GM12878 (cell line): ENCODE measurements at regions not wholly inside any gene's neighbourhood (a gene's known extent, or its start where the extent isn't known, plus 50 kb on each side); places are given as distances from the start of the nearest gene placed in this dataset.

Experiments
- ATAC-seq: fragments of 200-7000 bp; cut with Tn5 transposase; 3 replicates; pipeline ENCODE4 v1.9.1; 2020; ENCODE audit warnings: mild to moderate bottlenecking, moderate library complexity
- BruUV-seq: library from RNA; stranded (reverse); fragments of 400-500 nt; replicated peaks from 2 replicates; lab custom pipeline; 2021; lab: Mats Ljungman, UMichigan
- CTCF ChIA-PET: fragments of 300-600 bp; sonication (Branson Sonifier 250); formaldehyde crosslinking; extraction: SDS; loops from one replicate; lab custom pipeline; 2021; ENCODE audit warnings: inconsistent platforms; lab: Yijun Ruan, JAX
- POLR2A ChIA-PET: fragments of 350-600 bp; formaldehyde crosslinking; extraction: SDS; loops from one replicate; lab custom pipeline; 2021; ENCODE audit warnings: inconsistent platforms; lab: Charles Lee
- RAD21 ChIA-PET: fragments of 300-600 bp; sonication (Branson Sonifier 250); formaldehyde crosslinking; loops from one replicate; lab custom pipeline; 2023; ENCODE audit warnings: antibody characterized with exemption; ENCODE audit not compliant: unreplicated experiment; lab: Charles Lee
- SMC1A ChIA-PET: fragments of 300-600 bp; sonication (Branson Sonifier 250); formaldehyde crosslinking; loops from one replicate; lab custom pipeline; 2023; ENCODE audit not compliant: unreplicated experiment, uncharacterized antibody; lab: Charles Lee
- DNase-seq: peaks from one replicate; pipeline ENCODE4 v3.0.0-alpha.2; 2011; ENCODE audit warnings: low read depth, low spot score
- FAIRE-seq: peaks from 3 replicates; lab custom pipeline; 2011; peaks lifted over from hg19 to GRCh38; lab: Jason Lieb, UNC
- H2AFZ ChIP-seq: 2 replicates; pipeline ENCODE4 v1.6.0; 2011; ENCODE audit warnings: low read depth, low read length, control low read depth; ENCODE audit not compliant: control insufficient read depth
- H3K27ac ChIP-seq: 2 replicates; pipeline ENCODE4 v1.5.1; 2011; ENCODE audit warnings: control low read depth; ENCODE audit not compliant: control insufficient read depth, insufficient read depth
- H3K27me3 ChIP-seq, 2 experiments: replicated peaks in 1 of 2; 2 replicates each; pipeline versions ENCODE4 v1.6.0 to v1.6.1; 2011; ENCODE audit warnings: low read length in 1 of 2; ENCODE audit not compliant: control insufficient read depth in 2 of 2, insufficient read depth in 2 of 2
- H3K36me3 ChIP-seq, 2 experiments: 2 replicates each; pipeline ENCODE4 v1.5.1; 2011; ENCODE audit warnings: low read length in 1 of 2; ENCODE audit not compliant: control insufficient read depth in 2 of 2, insufficient read depth in 2 of 2
- H3K4me1 ChIP-seq: 2 replicates; pipeline ENCODE4 v1.6.1; 2011; ENCODE audit warnings: mild to moderate bottlenecking, low read length, moderate library complexity, mixed read lengths; ENCODE audit not compliant: control insufficient read depth, insufficient read depth
- H3K4me2 ChIP-seq: 2 replicates; pipeline ENCODE4 v1.6.0; 2011; ENCODE audit warnings: control low read depth; ENCODE audit not compliant: control insufficient read depth, insufficient read depth
- H3K4me3 ChIP-seq: fragments of 200-600 bp; sonication (generic); 2 replicates; pipeline ENCODE4 v1.5.1; 2016
- H3K79me2 ChIP-seq: 2 replicates; pipeline ENCODE4 v1.6.0; 2011; ENCODE audit warnings: low read length; ENCODE audit not compliant: control insufficient read depth, insufficient read depth
- H3K9ac ChIP-seq: 2 replicates; pipeline ENCODE4 v1.8.0; 2011; ENCODE audit warnings: low read length, control low read depth, mixed read lengths; ENCODE audit not compliant: control insufficient read depth, insufficient read depth
- H3K9me3 ChIP-seq: replicated peaks from 3 replicates; pipeline ENCODE4 v1.5.1; 2011; ENCODE audit warnings: mild to moderate bottlenecking, low read length; ENCODE audit not compliant: control insufficient read depth, insufficient read depth
- H4K20me1 ChIP-seq: 2 replicates; pipeline ENCODE4 v1.6.0; 2011; ENCODE audit not compliant: control insufficient read depth, insufficient read depth
- CBX5 ChIP-seq: sonication (generic); IDR thresholded peaks from 2 replicates; pipeline ENCODE4 v1.6.1; 2016; ENCODE audit warnings: low read depth, moderate library complexity, mild to moderate bottlenecking, inconsistent platforms
- CREM ChIP-seq: IDR thresholded peaks from 2 replicates; pipeline ENCODE4 v1.6.1; 2014; ENCODE audit warnings: antibody characterized with exemption, low read depth
- NRF1 ChIP-seq: conservative IDR thresholded peaks from 2 replicates; pipeline ENCODE4 v1.6.1; 2011; ENCODE audit warnings: mild to moderate bottlenecking, low read depth, low read length, improper control_type of control experiment
- POLR2A ChIP-seq: IDR thresholded peaks from 2 replicates; pipeline ENCODE4 v1.6.1; 2011; ENCODE audit warnings: low read depth, mild to moderate bottlenecking, low read length
- WRNIP1 ChIP-seq: IDR thresholded peaks from 2 replicates; pipeline ENCODE4 v1.6.1; 2011; ENCODE audit warnings: low read depth, low read length, improper control_type of control experiment, borderline replicate concordance
- ZZZ3 ChIP-seq: IDR thresholded peaks from 2 replicates; pipeline ENCODE4 v1.6.1; 2011; ENCODE audit warnings: low read depth; ENCODE audit not compliant: control insufficient read depth, insufficient read length
- whole genome bisulfite sequencing: methylation state at CpG from one replicate; pipeline ENCODE4 v1.1.6; 2016; ENCODE audit warnings: low lambda C conversion rate; ENCODE audit not compliant: insufficient replicate concordance, insufficient coverage; ENCODE audit errors: missing lambda C conversion rate; 5-methylcytosine and 5-hydroxymethylcytosine counted together
- in situ Hi-C: fragments of 300-500 bp; cut with MboI; formaldehyde crosslinking; loops from 9 replicates; pipeline ENCODE4 v1.14.3; 2018; ENCODE audit warnings: mixed read lengths
- intact Hi-C: fragments of 100-400 bp; cut with micrococcal nuclease; formaldehyde crosslinking; loops from one replicate; pipeline ENCODE4 v1.14.2; 2022; ENCODE audit not compliant: unreplicated experiment
- TF ChIP-seq, protein P1 (sequence below): fragments of 450-650 bp; IDR thresholded peaks from 2 replicates; pipeline ENCODE4 v1.6.1; 2017; ENCODE audit warnings: mild to moderate bottlenecking
- TF ChIP-seq, protein P2 (sequence below): fragments of 450-650 bp; IDR thresholded peaks from 2 replicates; pipeline ENCODE4 v1.6.1; 2017; ENCODE audit warnings: antibody characterized with exemption, mild to moderate bottlenecking, moderate library complexity
- TF ChIP-seq, protein P3 (sequence below): IDR thresholded peaks from 2 replicates; pipeline ENCODE4 v1.6.1; 2011; ENCODE audit warnings: mild to moderate bottlenecking, low read depth, low read length, moderate library complexity; ENCODE audit not compliant: insufficient replicate concordance
- TF ChIP-seq, protein P4 (sequence below): fragments of 450-650 bp; IDR thresholded peaks from 2 replicates; pipeline ENCODE4 v1.6.1; 2016; ENCODE audit warnings: mild to moderate bottlenecking

DNA sequence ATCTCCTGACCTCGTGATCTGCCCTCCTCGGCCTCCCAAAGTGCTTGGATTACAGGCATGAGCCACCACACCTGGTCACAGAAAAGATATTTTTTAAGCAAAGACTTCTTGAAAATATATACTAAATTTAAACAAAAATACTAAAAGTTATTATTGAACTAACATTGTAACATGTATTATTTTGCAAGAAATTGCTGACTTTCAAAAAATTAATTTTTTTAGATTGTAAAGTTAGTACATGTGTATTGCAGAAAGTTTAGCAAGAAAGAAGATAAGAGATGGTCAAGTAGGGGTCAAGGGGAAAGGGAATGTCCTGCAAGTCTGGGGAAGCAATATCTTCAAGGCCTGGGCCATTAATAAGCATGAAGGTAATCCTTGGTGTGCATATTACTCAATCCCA is 54.3 kb upstream of the HPGDS start:
- in situ Hi-C loops, result no loop called here
- intact Hi-C loops, result no loop called here
- H2AFZ ChIP-seq, result no peak overlapping the region
- TF ChIP-seq, protein P1, sequence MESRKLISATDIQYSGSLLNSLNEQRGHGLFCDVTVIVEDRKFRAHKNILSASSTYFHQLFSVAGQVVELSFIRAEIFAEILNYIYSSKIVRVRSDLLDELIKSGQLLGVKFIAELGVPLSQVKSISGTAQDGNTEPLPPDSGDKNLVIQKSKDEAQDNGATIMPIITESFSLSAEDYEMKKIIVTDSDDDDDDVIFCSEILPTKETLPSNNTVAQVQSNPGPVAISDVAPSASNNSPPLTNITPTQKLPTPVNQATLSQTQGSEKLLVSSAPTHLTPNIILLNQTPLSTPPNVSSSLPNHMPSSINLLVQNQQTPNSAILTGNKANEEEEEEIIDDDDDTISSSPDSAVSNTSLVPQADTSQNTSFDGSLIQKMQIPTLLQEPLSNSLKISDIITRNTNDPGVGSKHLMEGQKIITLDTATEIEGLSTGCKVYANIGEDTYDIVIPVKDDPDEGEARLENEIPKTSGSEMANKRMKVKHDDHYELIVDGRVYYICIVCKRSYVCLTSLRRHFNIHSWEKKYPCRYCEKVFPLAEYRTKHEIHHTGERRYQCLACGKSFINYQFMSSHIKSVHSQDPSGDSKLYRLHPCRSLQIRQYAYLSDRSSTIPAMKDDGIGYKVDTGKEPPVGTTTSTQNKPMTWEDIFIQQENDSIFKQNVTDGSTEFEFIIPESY, result no peak
- TF ChIP-seq WRNIP1 (no peak), NRF1 (no peak)
- TF ChIP-seq, all 136 proteins: peak for 0
- H3K4me2 ChIP-seq, result no peak overlapping the region
- no peaks in the 10 kb centered on the region for H4K20me1 ChIP-seq
- H3K36me3 ChIP-seq, result no peaks in the 10 kb centered on the region
- no peak overlapping the region for H3K27ac ChIP-seq
- no peaks in the 10 kb centered on the region for H3K9me3 ChIP-seq
- no TSS peak for BruUV-seq
- ATAC-seq (no peak), FAIRE-seq (no peak), DNase-seq (no peak)
- no peaks in the 10 kb centered on the region for H3K4me1 ChIP-seq
- ChIA-PET SMC1A (no interaction called here), CTCF (interaction anchor here (3.1 kb wide), 1 partner anchor 10 kb away, joined by 26 read pairs; no protein-coding TSS in a partner anchor), RAD21 (no interaction called here), POLR2A (no interaction called here)
- no peak overlapping the region for H3K4me3 ChIP-seq
- no peaks in the 10 kb centered on the region for H3K27me3 ChIP-seq
- H3K79me2 ChIP-seq, result no peaks in the 10 kb centered on the region
- H3K9ac ChIP-seq, result no peak overlapping the region
- 78% methylated on average over 2 of the region's 2 CpGs for WGBS

GRCh38 chr4:94397635-94398034 is 54.1 kb upstream of the PDLIM5 start:
- DNase-seq (no peak), FAIRE-seq (no peak), ATAC-seq (no peak)
- RAD21 ChIA-PET, result no interaction called here
- Histone ChIP-seq H3K79me2 (no peaks in the 10 kb centered on the region), H3K27me3 (no peaks in the 10 kb centered on the region), H2AFZ (no peak overlapping the region), H3K9ac (no peak overlapping the region), H3K4me1 (no peaks in the 10 kb centered on the region), H3K9me3 (no peaks in the 10 kb centered on the region), H3K27ac (no peak overlapping the region), H3K36me3 (no peaks in the 10 kb centered on the region), H4K20me1 (no peaks in the 10 kb centered on the region), H3K4me2 (no peak overlapping the region), H3K4me3 (no peak overlapping the region)
- 5% methylated on average over 2 of the region's 2 CpGs for WGBS
- SMC1A ChIA-PET, result no interaction called here
- BruUV-seq, result no TSS peak
- POLR2A ChIA-PET, result no interaction called here
- intact Hi-C loops (no loop called here), in situ Hi-C loops (no loop called here)
- CTCF ChIA-PET, result interaction anchor here (3.1 kb wide), 1 partner anchor 10 kb away, joined by 26 read pairs; no protein-coding TSS in a partner anchor
- no peak for TF ChIP-seq NRF1
- TF ChIP-seq, protein P2, sequence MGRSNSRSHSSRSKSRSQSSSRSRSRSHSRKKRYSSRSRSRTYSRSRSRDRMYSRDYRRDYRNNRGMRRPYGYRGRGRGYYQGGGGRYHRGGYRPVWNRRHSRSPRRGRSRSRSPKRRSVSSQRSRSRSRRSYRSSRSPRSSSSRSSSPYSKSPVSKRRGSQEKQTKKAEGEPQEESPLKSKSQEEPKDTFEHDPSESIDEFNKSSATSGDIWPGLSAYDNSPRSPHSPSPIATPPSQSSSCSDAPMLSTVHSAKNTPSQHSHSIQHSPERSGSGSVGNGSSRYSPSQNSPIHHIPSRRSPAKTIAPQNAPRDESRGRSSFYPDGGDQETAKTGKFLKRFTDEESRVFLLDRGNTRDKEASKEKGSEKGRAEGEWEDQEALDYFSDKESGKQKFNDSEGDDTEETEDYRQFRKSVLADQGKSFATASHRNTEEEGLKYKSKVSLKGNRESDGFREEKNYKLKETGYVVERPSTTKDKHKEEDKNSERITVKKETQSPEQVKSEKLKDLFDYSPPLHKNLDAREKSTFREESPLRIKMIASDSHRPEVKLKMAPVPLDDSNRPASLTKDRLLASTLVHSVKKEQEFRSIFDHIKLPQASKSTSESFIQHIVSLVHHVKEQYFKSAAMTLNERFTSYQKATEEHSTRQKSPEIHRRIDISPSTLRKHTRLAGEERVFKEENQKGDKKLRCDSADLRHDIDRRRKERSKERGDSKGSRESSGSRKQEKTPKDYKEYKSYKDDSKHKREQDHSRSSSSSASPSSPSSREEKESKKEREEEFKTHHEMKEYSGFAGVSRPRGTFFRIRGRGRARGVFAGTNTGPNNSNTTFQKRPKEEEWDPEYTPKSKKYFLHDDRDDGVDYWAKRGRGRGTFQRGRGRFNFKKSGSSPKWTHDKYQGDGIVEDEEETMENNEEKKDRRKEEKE, result no peak
- TF ChIP-seq ZZZ3, result no peak
- TF ChIP-seq POLR2A, result no peak
- TF ChIP-seq, protein P3, sequence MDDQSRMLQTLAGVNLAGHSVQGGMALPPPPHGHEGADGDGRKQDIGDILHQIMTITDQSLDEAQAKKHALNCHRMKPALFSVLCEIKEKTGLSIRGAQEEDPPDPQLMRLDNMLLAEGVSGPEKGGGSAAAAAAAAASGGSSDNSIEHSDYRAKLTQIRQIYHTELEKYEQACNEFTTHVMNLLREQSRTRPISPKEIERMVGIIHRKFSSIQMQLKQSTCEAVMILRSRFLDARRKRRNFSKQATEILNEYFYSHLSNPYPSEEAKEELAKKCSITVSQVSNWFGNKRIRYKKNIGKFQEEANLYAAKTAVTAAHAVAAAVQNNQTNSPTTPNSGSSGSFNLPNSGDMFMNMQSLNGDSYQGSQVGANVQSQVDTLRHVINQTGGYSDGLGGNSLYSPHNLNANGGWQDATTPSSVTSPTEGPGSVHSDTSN, result no peak
- TF ChIP-seq CBX5, result no peak
- TF ChIP-seq CREM, result no peak
- TF ChIP-seq, protein P4, sequence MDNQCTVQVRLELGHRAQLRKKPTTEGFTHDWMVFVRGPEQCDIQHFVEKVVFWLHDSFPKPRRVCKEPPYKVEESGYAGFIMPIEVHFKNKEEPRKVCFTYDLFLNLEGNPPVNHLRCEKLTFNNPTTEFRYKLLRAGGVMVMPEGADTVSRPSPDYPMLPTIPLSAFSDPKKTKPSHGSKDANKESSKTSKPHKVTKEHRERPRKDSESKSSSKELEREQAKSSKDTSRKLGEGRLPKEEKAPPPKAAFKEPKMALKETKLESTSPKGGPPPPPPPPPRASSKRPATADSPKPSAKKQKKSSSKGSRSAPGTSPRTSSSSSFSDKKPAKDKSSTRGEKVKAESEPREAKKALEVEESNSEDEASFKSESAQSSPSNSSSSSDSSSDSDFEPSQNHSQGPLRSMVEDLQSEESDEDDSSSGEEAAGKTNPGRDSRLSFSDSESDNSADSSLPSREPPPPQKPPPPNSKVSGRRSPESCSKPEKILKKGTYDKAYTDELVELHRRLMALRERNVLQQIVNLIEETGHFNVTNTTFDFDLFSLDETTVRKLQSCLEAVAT, result no peak
